ENCODE measurements at regions not wholly inside any gene's neighbourhood (a gene's known extent, or its start where the extent isn't known, plus 50 kb on each side); places are given as distances from the start of the nearest gene placed in this dataset.

- TF ChIP-seq, protein P1, sequence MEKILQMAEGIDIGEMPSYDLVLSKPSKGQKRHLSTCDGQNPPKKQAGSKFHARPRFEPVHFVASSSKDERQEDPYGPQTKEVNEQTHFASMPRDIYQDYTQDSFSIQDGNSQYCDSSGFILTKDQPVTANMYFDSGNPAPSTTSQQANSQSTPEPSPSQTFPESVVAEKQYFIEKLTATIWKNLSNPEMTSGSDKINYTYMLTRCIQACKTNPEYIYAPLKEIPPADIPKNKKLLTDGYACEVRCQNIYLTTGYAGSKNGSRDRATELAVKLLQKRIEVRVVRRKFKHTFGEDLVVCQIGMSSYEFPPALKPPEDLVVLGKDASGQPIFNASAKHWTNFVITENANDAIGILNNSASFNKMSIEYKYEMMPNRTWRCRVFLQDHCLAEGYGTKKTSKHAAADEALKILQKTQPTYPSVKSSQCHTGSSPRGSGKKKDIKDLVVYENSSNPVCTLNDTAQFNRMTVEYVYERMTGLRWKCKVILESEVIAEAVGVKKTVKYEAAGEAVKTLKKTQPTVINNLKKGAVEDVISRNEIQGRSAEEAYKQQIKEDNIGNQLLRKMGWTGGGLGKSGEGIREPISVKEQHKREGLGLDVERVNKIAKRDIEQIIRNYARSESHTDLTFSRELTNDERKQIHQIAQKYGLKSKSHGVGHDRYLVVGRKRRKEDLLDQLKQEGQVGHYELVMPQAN (conservative IDR thresholded peaks at IDR 0.05) = no peak
- TF ChIP-seq PAX8 (IDR thresholded peaks at IDR 0.05) (no peak), ETV6 (conservative IDR thresholded peaks at IDR 0.05 in 1 of 2, IDR thresholded peaks at IDR 0.05 in 1 of 2; ENCODE audit: borderline replicate concordance in 1 of 2, low read depth in 1 of 2) (no peak), LARP7 (IDR thresholded peaks at IDR 0.05) (no peak), CREM (IDR thresholded peaks at IDR 0.05; ENCODE audit: low read depth) (no peak), TAF1 (IDR thresholded peaks at IDR 0.05; ENCODE audit: borderline replicate concordance, low read depth, low read length) (no peak), ZSCAN29 (IDR thresholded peaks at IDR 0.05) (no peak)
Observed at GRCh38 chr11:62073061-62073460, 50.8 kb upstream of the INCENP start (continued).

GRCh38 chr11:62071408-62071807 lies 52.4 kb upstream of the INCENP start:
- DNase-seq (ENCODE audit: low read depth, low spot score) (no peak), ATAC-seq (no peak), FAIRE-seq (no peak)
- no TSS peak for BruUV-seq (replicated peaks)
- no peak overlapping the region for H3K4me3 ChIP-seq
- H3K4me1 ChIP-seq (ENCODE audit: control insufficient read depth, insufficient read depth, low read length) = no peaks in the 10 kb centered on the region
- H3K27ac ChIP-seq (ENCODE audit: control insufficient read depth, insufficient read depth) = no peak overlapping the region
- H3K27me3 ChIP-seq (replicated peaks in 1 of 2; ENCODE audit: control insufficient read depth in 2 of 2, insufficient read depth in 2 of 2, low read length in 1 of 2) = no peaks in the 10 kb centered on the region
- ChIA-PET CTCF (interaction anchor here (3.9 kb wide), 1 partner anchor 11 kb away, joined by 20 read pairs; no protein-coding TSS in a partner anchor), SMC1A (ENCODE audit: uncharacterized antibody, unreplicated experiment) (no interaction called here), RAD21 (ENCODE audit: unreplicated experiment) (no interaction called here), POLR2A (no interaction called here)
- no peak overlapping the region for H3K4me2 ChIP-seq (ENCODE audit: control insufficient read depth, insufficient read depth)
- no peaks in the 10 kb centered on the region for H3K36me3 ChIP-seq (ENCODE audit: control insufficient read depth in 2 of 2, insufficient read depth in 2 of 2, low read length in 1 of 2)
- H2AFZ ChIP-seq (ENCODE audit: control insufficient read depth, low read depth, low read length) = no peak overlapping the region
- in situ Hi-C loops (cut with MboI) = no loop called here
- intact Hi-C loops (cut with micrococcal nuclease; ENCODE audit: unreplicated experiment) = no loop called here
- no peaks in the 10 kb centered on the region for H4K20me1 ChIP-seq (ENCODE audit: control insufficient read depth, insufficient read depth)
- H3K9ac ChIP-seq (ENCODE audit: control insufficient read depth, insufficient read depth, low read length) = no peak overlapping the region
- H3K79me2 ChIP-seq (ENCODE audit: control insufficient read depth, insufficient read depth, low read length) = no peaks in the 10 kb centered on the region
- WGBS (ENCODE audit: insufficient coverage, insufficient replicate concordance, low lambda C conversion rate, missing lambda C conversion rate) = 42% methylated on average over 3 of the region's 3 CpGs
- H3K9me3 ChIP-seq (replicated peaks; ENCODE audit: control insufficient read depth, insufficient read depth, low read length) = no peaks in the 10 kb centered on the region
- TF ChIP-seq CHD2 (IDR thresholded peaks at IDR 0.05; ENCODE audit: borderline replicate concordance, low read depth, low read length) (no peak), ATF7 (IDR thresholded peaks at IDR 0.05; ENCODE audit: low read depth) (no peak), ZBED1 (IDR thresholded peaks at IDR 0.05; ENCODE audit: borderline replicate concordance) (no peak), ZBTB40 (IDR thresholded peaks at IDR 0.05; ENCODE audit: borderline replicate concordance) (no peak), SIX5 (IDR thresholded peaks at IDR 0.05; ENCODE audit: low read depth, low read length, severe bottlenecking) (no peak), SUPT20H (IDR thresholded peaks at IDR 0.05; ENCODE audit: borderline replicate concordance, control insufficient read depth, low read depth, low read length) (no peak), SMC3 (IDR thresholded peaks at IDR 0.05; ENCODE audit: borderline replicate concordance, low read length) (no peak)
